ENCODE measurements at regions not wholly inside any gene's neighbourhood (a gene's known extent, or its start where the extent isn't known, plus 50 kb on each side); places are given as distances from the start of the nearest gene placed in this dataset.

- no peak for TF ChIP-seq POLR2A (IDR thresholded peaks at IDR 0.05)
- no peak for TF ChIP-seq CTCF (IDR thresholded peaks at IDR 0.05)
Measured at GRCh38 chr10:130994191-130994590, 317.3 kb downstream of the TCERG1L start.

Measured in right lobe of liver (tissue), 4 donors.